ENCODE measurements at regions not wholly inside any gene's neighbourhood (a gene's known extent, or its start where the extent isn't known, plus 50 kb on each side); places are given as distances from the start of the nearest gene placed in this dataset.

GRCh38 chr11:81897639-81898038, 836.0 kb downstream of the FAM181B start:
- no peaks in the 10 kb centered on the region for H3K4me1 Mint-ChIP-seq (ENCODE audit: low read depth)
- H3K27me3 Mint-ChIP-seq, result no peaks in the 10 kb centered on the region
- DNase-seq (ENCODE audit: low spot score, unreplicated experiment), result no peak
- no peak for TF ChIP-seq CTCF (IDR thresholded peaks at IDR 0.05; ENCODE audit: unreplicated experiment)
- H3K4me3 Mint-ChIP-seq (ENCODE audit: low read depth), result no peak overlapping the region
- peaks cover 6% of the 10 kb centered on the region for H3K9me3 Mint-ChIP-seq (ENCODE audit: low read depth)
- H3K27ac Mint-ChIP-seq, result no peak overlapping the region
- no peaks in the 10 kb centered on the region for H3K36me3 Mint-ChIP-seq (ENCODE audit: insufficient read depth)

DNA sequence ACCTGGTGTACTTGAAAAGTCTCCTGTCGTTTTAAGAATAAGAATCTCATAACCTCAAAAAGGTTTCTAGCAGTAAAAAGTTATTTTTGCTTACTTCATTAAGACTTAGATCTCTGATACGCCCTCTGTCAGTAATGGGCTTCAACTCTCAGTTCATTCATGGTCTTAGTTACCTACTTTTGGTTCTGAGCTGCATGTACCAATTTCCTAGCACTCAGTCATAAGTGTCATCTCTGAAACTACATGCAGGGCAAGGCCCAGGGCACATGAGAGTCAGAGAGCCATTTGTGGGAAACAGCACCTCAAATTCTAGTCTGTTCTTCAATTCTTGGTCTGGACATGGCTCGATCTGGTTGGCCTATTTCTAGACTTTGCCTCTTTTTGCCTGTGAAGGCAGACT, 838.4 kb downstream of the FAM181B start:
- no peaks in the 10 kb centered on the region for H3K27me3 Mint-ChIP-seq
- TF ChIP-seq CTCF (IDR thresholded peaks at IDR 0.05; ENCODE audit: unreplicated experiment), result no peak
- H3K4me1 Mint-ChIP-seq (ENCODE audit: low read depth), result no peaks in the 10 kb centered on the region
- no peak for DNase-seq (ENCODE audit: low spot score, unreplicated experiment)
- H3K9me3 Mint-ChIP-seq (ENCODE audit: low read depth), result no peaks in the 10 kb centered on the region
- H3K27ac Mint-ChIP-seq, result no peak overlapping the region
- H3K4me3 Mint-ChIP-seq (ENCODE audit: low read depth), result no peak overlapping the region
- H3K36me3 Mint-ChIP-seq (ENCODE audit: insufficient read depth), result no peaks in the 10 kb centered on the region

DNA sequence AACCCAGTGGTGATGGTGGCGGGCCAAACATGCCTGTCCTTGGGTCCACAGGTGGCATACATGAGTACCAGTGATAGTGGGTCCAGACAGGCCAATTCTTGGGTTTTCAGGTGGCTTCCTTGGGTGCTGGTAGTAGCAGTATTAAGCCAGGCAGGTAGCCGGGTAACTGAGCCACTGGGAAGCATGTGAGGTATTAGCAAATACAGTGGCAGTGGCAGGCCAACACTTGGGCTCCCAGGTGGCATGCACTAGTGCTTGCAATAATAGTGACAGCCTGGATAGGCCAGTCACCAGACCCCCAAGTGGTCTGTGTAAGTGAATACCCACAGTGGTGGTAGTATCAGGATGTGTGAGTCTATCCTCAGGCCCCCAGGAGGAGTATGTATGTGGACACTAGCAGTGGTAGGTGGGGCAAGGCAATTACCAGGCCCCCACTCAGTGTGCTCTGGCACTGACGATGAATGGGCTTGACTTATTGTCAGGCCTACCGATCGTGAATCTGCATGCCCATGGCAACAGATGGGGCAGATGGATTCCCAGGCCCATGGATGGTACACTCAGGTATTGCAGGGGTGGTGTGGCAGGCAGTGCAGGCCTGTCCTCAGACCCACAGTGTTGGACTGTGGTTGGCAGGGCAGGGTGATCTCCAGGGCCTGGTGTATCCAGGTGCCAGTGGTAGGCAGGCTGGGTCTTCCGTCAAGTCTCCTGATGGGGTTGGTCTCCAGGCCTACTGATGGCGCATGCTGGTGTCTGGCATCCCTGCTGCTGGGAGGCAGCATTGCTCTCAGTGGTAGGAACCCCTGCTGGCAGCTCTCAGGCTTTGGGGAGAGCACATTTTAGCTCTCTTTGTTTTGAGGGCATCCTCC, 840.7 kb downstream of the FAM181B start:
- Mint-ChIP-seq H3K9me3 (ENCODE audit: low read depth) (peaks cover 4% of the 10 kb centered on the region), H3K4me1 (ENCODE audit: low read depth) (no peaks in the 10 kb centered on the region), H3K36me3 (ENCODE audit: insufficient read depth) (no peaks in the 10 kb centered on the region), H3K4me3 (ENCODE audit: low read depth) (no peak overlapping the region), H3K27me3 (no peaks in the 10 kb centered on the region), H3K27ac (no peak overlapping the region)
- DNase-seq (ENCODE audit: low spot score, unreplicated experiment), result no peak
- no peak for TF ChIP-seq CTCF (IDR thresholded peaks at IDR 0.05; ENCODE audit: unreplicated experiment)

GRCh38 chr11:81888391-81888790, 845.3 kb downstream of the FAM181B start:
- no peak for TF ChIP-seq CTCF (IDR thresholded peaks at IDR 0.05; ENCODE audit: unreplicated experiment)
- Mint-ChIP-seq H3K27ac (no peak overlapping the region), H3K4me3 (ENCODE audit: low read depth) (no peak overlapping the region), H3K36me3 (ENCODE audit: insufficient read depth) (no peaks in the 10 kb centered on the region), H3K27me3 (no peaks in the 10 kb centered on the region), H3K9me3 (ENCODE audit: low read depth) (peaks cover 4% of the 10 kb centered on the region), H3K4me1 (ENCODE audit: low read depth) (no peaks in the 10 kb centered on the region)
- no peak for DNase-seq (ENCODE audit: low spot score, unreplicated experiment)

- Mint-ChIP-seq H3K27me3 (no peaks in the 10 kb centered on the region), H3K27ac (no peak overlapping the region), H3K4me3 (ENCODE audit: low read depth) (no peak overlapping the region), H3K36me3 (ENCODE audit: insufficient read depth) (no peaks in the 10 kb centered on the region), H3K9me3 (ENCODE audit: low read depth) (peaks cover 4% of the 10 kb centered on the region), H3K4me1 (ENCODE audit: low read depth) (no peaks in the 10 kb centered on the region)
- no peak for DNase-seq (ENCODE audit: low spot score, unreplicated experiment)
- no peak for TF ChIP-seq CTCF (IDR thresholded peaks at IDR 0.05; ENCODE audit: unreplicated experiment)
These were observed 846.0 kb downstream of the FAM181B start for GRCh38 chr11:81887671-81888070.

Measured in progenitor cell of endocrine pancreas (in vitro differentiated cells).